HTR-8/SVneo (cell line): ENCODE measurements at regions not wholly inside any gene's neighbourhood (a gene's known extent, or its start where the extent isn't known, plus 50 kb on each side); places are given as distances from the start of the nearest gene placed in this dataset.

ENCODE experiments used
- DNase-seq: peaks from one replicate; pipeline ENCODE4 v3.0.0; 2011; ENCODE audit warnings: low spot score, mixed read lengths; ENCODE audit not compliant: insufficient read length
- FAIRE-seq: peaks from 2 replicates; lab custom pipeline; 2011; peaks lifted over from hg19 to GRCh38; lab: Jason Lieb, UNC

DNA sequence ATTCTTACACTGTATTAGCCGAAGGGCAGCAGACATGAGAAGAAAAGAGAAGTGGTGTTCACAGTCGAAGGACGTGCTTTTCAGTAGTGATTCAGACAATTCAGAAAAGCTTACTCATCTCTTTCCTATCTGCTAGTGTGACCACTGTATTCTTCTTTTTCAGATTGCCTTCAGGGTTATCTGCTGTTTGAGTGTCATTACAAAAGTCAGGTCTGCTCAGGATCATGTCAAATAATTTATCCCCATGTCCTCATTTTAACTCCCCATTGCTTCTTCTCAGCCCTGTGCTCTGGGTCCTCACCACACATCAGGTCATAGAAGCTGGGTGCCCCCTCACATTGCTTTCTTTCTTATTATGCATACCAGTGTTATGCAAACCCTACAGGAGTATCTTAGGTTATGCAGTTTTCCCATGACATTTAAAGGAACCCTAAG, 394.0 kb downstream of the CETN3 start:
- FAIRE-seq (peak; percentile 42), DNase-seq (peak; percentile 4)

DNA sequence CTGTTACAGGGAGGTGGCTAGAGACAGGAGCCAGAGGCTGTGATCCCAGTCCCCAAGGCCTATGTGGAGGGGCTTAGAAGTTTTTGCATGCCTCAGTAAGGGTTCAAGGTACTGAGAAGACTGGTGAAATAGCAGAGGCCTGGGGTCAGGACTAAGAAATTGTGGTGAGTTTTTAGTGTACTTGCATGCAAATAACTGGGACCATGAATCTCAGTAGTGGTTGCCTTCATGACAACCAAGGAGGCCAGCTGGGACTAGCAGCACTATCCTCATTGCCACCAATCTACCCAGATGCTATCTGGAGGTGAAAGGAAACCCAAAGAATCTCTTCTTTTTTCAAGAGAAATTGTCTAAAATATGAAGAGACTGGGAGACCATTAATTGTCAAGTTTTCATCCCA, 395.1 kb downstream of the CETN3 start:
- FAIRE-seq (no peak), DNase-seq (no peak)

DNA sequence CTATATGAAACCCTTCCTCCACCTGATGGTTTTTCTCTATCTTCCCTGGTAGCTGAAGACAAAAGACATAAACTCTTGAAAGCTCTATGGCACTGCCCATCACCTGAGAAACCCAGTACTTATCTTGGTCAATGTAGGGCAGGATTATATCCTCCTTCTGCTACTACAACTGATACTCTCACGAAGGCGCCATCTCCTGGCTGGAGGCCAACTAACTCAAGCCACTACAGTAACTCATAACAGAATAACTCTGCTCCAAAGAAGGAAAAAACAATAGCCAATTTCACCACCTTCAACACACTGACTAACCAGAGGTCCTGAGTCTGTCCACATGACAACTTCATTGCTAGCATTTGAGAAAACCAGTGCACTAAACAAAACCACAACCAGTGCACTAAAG, 409.2 kb downstream of the CETN3 start:
- no peak for FAIRE-seq
- DNase-seq = no peak

DNA sequence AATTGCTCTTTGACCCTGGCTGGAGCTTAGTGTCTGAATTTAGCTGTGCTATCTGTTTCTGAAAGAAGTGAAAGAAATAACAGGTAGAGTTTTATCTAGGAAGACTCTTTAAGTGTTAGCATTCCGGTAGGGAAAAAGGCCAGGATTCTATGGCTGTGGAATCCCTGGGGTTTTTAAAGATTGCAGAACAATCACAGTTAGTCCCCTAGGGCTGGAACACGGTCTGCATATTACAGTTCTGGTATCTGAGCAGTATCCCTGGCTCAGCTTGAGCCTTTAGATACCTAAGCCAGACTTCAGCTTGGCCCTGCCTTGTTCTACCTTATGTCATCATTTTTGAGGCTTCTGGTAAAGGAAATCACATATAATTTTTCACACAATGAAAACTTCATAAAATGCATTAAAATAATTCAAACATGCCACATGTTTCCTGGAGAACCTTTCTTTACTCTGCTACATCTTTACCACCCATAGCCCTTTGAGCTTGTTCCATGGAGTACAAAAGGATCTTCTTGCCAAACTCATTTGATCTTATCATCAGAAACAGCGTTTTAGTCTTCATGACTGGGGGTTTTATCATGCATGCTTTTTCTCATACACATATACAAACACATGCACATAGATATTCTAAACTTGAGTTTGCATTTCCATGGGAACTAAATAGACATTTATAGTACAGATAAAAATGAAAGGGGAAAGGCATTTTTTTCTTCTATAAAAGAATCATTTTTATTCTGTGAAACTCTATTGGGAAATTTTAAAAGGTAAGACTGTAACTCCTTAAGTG, 410.8 kb downstream of the CETN3 start:
- no peak for DNase-seq
- FAIRE-seq = no peak

DNA sequence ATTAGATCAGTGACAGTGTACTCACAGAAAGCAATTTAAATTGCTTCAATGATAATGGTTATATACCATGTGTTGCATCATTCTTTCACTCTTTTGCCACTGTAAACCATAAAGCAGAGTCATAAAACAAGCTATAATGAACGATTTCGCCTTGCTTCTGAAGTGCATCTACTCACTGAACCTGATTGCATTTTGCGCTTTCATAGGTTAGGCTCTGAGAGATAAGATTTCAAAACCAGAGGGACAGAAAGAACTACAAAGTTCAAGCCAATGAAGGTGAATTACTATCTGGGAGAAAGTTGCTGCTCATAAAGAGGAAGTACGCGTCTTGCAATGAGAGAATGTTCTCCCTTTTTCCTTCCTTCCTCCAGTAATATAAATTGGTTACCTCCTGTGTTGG, 412.7 kb downstream of the CETN3 start:
- no peak for DNase-seq
- no peak for FAIRE-seq

DNA sequence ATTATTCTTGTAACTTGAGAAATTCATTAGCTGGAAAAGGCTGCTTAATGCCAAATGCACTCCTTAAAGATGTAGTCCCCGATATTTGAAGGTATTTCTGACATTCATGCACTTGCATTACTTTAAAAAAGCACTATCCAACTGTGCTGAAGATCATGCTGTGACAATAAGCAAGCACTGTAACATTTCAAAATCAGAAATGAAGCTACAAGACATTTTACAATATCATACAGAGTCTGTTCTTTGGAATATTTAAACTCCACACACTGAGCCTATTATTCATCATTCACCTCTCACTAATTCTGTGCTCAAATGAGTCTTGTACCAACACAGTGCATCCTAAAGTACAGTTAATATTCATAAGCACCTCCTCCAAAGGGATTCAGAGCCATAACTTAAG, 413.2 kb downstream of the CETN3 start:
- DNase-seq = no peak
- FAIRE-seq = no peak

DNA sequence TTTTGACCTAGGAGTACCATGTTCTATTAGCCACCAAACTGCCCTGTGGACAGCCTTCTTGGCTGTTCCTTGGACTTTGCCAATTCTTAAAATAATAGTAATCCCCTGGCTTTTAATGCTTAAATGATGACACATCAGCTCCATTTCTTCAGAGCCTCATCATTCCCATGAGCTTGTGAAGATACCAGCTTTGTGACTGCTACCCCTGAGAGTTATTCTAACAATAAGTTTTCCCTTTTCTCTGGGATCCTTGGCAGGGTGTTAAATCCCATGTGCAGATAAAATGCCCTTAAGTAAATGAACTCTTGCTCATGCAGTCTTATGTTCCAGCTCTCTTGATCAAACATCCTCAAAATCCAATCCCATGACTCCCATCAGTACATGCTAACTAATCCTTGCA, 415.3 kb downstream of the CETN3 start:
- no peak for DNase-seq
- no peak for FAIRE-seq

DNA sequence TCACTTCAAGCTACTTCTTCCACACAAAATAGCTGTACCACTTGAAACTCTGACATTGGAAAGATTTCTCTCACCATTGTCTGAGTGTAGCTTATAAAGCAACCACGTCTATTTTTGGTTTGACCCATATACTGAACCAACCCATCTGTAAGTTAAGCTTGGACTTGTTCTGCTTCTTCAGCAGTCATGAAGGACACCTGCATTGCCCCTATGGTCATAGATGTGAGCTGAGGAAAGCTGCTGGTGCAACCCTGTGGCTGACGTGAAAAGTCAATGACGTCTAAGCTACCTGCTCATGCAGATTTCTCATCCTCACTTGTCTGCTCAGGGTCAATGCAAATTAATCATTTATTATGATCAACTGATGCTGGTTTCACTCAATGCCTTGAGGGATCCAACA, 417.4 kb downstream of the CETN3 start:
- FAIRE-seq = no peak

DNA sequence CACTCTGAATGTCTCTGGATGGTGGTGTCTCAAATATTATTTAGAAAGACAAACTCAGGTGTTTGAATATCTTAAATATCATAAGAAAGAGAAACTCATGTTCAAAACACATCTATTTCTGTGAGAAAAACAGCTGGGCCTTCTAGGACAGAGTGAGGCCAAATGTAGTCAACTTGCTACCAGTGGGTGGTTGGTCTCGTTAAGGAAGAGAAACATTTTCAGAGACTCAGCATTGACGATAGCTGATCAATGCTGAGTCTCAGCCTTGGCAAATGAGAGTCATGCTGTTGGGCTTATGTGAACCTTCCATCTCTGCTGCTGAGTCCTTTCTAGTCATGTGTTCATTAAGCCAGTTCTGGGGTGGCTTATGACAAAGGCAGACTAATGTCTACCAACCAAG, 418.0 kb downstream of the CETN3 start:
- DNase-seq (no peak), FAIRE-seq (no peak)

More for the DNA sequence above, 417.4 kb downstream of the CETN3 start:
- no peak for DNase-seq

DNA sequence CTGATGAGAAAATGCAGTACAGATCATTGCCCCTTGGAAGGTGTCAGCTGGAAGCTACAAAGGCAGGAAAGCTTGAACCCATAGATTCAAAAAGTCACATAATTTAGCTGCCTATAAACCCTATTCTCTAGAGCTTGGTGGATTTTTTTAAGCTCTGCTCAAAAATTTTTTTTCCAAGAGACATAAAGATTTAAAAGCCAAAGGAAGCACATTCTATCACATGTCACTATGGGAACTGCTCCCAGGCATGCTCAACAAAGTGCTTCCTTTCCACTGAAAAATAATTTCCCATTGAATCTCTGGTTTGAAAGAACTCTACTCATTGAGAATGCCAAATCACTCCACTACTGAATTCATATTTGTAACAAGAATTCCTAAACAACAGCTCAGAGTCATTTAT, 419.8 kb downstream of the CETN3 start:
- no peak for DNase-seq
- no peak for FAIRE-seq

DNA sequence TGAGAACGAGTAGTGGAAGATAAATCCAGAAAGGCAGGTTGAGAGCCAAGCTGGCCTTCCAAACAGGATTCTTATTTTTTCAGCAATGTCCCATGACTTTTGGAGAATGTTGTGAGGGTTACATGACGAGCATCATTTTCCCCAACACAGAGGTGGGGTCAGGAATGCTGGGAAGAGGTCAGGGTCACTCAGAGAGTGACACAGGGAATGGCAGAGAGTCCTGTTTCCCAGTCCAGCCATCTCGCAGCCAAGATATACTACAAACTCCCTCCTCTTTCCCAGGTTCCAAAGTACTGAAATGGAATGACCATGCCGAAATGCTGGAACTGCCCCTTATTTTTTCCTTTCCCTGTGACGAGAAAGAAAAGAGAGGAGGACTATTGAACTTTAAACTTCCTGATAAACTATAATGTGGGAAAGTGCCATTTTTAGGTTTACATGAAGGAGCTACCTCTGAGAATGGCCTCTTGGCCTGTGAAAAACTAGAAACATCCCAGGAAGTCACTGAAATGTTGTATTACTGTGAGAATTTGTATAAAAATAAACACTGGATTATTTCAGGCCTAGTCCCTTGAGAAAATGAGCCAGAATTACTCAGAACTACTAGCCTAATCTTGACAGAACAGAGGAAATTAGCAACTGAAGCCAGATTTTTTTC, 420.4 kb downstream of the CETN3 start:
- FAIRE-seq = no peak
- DNase-seq = no peak

DNA sequence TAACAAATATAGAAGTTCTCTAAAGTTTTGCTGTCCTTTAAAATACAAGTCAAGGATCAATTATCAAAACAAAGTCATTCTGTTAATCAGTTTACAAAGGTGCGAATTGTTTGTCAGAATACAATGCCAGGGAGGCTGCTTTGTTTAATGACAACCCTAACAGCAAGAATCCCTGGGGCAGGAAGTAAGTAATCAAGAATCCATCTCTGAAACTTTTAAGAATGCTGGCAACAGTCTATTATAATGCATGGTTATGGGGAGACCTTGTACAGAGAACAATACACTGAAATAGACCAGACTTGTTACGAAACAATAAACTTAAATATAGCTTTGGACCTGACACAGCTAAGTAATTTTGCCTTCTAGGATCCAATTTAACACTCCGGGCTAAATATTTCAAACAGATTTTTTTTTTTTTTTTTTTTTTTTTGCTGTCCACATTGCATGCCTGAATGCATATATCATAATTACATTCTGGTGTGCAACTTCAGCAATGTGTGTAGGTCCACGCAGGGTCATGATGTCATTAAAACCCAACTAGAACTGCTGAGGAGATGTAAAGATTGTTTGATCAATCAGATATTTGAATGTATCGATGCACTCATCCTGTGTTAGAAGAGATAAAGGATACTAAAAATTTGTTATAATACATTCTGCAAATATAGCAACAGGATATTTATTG, 421.3 kb downstream of the CETN3 start:
- FAIRE-seq (no peak), DNase-seq (no peak)

DNA sequence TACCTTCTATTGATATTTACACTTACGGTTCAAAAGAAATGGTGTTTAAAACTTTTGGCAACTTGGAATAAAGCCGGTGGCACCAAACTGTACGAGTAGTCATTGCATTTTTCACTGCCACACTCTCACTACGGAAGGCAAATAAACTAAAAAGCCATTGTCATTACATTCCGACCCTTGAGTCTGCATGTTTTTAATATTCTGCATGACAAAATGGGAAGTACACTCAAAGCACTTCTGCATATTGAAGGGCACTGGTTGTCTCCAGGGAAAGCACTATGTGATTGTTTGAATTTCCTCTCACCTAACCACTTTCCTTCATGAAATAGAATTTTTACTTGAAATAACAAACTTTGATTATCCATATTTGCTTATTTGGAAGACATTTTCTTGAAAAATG, 426.3 kb downstream of the CETN3 start:
- DNase-seq (no peak), FAIRE-seq (no peak)

DNA sequence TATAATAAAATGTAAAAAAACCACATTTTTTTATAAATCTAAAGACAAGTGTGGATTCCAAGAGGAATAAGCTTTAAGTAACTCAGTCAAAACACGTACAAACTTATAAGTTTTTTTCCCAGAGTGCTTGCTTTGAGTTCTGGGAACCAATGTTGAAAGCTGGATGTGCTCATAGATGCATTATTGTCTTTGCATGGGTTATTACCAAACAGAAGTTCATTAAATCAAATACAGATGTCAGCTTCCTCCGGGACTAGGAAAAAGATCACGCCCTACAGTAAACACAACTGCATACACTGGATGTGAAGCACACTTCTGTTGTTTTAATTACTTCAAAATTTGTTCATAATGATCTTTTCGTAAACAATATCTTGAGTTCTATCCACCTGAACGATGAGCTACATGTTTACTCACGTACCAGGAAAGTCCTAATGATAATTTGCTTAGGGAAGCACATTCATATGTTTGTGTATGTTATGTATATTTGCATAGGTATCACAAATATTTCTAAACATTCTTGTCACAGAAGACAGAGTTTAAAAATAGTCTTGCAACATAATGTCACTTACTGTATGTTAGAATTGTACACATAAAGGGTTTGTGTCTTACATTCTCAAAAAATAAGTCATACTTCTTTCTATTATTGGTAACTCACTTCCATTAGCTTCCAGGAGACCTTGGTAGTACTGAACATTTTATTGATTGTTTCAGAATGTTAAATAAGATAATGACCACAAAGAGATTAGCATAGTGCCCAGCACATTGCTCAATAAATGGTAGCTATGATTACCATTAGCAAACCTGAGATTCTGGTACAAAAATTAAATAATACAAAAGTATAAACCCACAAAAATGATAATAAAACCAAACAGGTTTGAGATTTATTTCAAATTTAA, 427.4 kb downstream of the CETN3 start:
- FAIRE-seq (no peak), DNase-seq (no peak)

DNA sequence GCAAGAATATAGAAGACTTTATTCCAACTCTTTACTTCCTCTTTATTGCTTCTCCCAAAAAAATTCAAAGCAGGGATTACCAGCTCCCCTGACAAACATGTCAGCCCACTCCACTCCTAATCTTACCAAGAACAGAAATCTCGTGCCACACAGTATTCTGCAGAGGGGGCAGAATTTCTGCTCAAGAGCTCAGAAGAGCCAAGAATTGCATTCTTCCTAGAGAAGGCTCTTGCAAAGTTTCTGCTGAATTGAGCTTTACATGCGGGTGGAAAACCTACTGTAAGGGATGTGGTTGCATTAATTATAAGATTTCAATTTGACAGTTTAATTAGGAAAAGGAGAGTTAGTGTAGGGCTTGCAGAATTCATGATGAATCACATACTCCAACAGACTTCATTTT, 428.5 kb downstream of the CETN3 start:
- DNase-seq = no peak
- FAIRE-seq = no peak

DNA sequence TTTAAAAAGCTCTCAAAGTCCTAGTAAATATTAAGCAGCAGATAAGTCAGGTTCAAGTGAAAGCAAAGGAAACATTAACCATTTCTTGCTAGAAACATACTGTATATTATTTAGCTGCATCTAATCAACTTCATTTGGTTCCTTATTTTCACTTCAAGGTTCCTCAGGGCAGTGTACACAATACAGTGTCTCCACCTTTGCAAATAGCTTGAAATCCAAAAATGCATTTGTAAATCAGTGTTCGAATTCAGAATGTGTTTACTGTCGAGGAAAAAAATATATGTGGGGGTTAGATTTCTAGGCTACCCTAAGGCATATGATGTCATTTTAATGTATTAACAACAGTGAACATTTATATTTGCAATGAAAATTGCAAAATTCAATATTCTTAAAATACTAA, 436.0 kb downstream of the CETN3 start:
- FAIRE-seq = no peak
- no peak for DNase-seq

DNA sequence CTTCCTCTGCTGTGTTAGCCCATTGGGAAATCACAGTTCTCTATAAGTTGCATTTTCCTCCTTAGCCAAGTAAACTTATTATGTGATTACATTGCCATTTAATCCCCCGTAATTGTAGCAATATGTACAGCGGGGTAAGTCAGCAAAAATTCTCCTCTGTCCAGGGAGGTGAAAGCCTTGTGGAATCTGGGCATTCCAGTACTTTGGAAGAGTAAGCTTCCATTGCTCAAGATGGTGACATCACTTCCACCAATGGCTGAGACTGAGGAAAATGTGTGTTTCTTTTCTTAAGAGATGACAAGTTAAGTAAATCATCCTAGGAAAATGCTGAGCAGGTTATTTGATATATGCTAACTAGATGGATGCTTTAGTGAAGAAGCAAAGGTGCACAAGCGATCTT, 436.7 kb downstream of the CETN3 start:
- FAIRE-seq (no peak), DNase-seq (no peak)

DNA sequence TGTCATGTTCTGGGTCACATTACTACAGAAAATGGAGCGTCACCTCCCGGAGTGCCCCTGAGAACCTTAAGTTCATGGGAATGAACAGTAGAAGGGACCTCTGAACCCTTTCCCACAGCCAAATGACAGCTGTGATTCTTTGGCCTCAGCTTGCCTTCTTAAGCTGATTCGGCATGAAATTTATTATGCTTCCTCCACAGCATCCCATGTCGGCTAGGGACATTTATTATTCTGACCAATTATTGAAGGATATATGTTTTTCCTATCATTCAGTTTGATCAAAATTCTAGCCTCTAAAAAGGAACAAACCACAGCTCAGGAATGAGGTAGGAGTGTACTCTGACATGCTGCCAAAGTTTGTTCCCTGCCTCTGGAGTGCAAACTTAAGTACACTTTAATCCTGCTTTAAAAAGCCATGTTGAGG, 440.6 kb downstream of the CETN3 start:
- FAIRE-seq = no peak
- no peak for DNase-seq

DNA sequence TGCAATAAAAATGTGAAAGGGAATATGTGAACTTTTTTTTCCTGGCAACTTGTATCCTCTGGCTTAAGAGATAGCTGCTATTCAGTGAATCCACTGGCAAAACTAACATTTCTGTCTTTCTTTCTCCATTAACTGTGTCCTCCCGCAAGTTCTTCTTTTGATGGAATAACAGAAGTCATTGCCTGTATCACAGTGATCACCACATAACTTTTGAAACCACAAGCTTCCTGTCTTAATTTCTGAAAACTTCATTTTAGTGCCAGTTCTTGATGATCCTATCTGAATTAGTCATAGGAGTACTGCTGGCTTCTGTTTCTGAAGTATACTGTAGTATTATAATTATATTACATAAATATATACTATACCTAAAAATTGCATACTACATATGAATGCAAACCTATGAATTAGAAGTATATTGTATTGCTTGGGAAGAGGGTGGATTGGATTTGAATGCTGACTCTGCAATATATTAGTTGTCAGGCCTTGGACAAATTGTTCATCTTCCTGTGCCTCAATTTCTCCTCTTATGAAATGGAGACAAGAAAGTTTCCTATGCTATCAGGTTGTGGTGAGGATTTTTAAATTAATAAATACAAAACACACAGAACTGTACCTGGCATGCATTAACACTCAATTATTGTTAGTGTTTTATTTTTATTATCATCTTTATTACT, 441.6 kb downstream of the CETN3 start:
- FAIRE-seq (no peak), DNase-seq (no peak)

DNA sequence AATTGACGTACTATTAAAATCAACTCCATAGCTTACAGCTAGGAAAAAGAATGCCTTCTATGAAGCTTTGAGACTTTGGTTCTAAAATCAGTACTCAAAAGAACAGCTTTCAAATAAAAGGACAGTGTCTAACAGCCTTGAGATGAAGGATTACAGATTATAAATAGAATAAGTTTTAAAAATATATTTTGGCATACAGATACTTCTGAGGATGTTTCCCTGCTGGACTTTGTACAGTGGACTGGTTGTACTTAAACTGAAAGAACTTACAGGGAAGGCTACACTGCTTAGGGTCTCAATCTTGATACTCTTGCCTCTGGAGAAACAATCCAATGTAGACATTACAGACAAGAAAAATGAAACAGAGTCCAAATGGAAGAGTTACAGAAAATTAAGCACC, 452.7 kb downstream of the CETN3 start:
- FAIRE-seq = no peak

More for the DNA sequence above, 452.7 kb downstream of the CETN3 start:
- DNase-seq = no peak
